ENCODE measurements at regions not wholly inside any gene's neighbourhood (a gene's known extent, or its start where the extent isn't known, plus 50 kb on each side); places are given as distances from the start of the nearest gene placed in this dataset.

- Histone ChIP-seq H3K4me3 (no peak overlapping the region), H3K27ac (no peak overlapping the region)
- no peak for DNase-seq (ENCODE audit: low spot score)
- TF ChIP-seq, protein P1, sequence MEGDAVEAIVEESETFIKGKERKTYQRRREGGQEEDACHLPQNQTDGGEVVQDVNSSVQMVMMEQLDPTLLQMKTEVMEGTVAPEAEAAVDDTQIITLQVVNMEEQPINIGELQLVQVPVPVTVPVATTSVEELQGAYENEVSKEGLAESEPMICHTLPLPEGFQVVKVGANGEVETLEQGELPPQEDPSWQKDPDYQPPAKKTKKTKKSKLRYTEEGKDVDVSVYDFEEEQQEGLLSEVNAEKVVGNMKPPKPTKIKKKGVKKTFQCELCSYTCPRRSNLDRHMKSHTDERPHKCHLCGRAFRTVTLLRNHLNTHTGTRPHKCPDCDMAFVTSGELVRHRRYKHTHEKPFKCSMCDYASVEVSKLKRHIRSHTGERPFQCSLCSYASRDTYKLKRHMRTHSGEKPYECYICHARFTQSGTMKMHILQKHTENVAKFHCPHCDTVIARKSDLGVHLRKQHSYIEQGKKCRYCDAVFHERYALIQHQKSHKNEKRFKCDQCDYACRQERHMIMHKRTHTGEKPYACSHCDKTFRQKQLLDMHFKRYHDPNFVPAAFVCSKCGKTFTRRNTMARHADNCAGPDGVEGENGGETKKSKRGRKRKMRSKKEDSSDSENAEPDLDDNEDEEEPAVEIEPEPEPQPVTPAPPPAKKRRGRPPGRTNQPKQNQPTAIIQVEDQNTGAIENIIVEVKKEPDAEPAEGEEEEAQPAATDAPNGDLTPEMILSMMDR (IDR thresholded peaks at IDR 0.05), result no peak
Observed at GRCh38 chr10:111993321-111993720, 190.2 kb downstream of the GPAM start.

- Histone ChIP-seq H3K27ac (no peak overlapping the region), H3K4me3 (no peak overlapping the region)
- TF ChIP-seq, protein P1 (IDR thresholded peaks at IDR 0.05), result no peak
- DNase-seq (ENCODE audit: low spot score), result no peak
Observed at GRCh38 chr10:111993872-111994426, 189.6 kb downstream of the GPAM start.

GRCh38 chr10:111996103-111996502 is 187.5 kb downstream of the GPAM start:
- H3K27ac ChIP-seq, result no peak overlapping the region
- no peak for DNase-seq (ENCODE audit: low spot score)
- H3K4me3 ChIP-seq, result no peak overlapping the region
- TF ChIP-seq, protein P1 (IDR thresholded peaks at IDR 0.05), result no peak

DNA sequence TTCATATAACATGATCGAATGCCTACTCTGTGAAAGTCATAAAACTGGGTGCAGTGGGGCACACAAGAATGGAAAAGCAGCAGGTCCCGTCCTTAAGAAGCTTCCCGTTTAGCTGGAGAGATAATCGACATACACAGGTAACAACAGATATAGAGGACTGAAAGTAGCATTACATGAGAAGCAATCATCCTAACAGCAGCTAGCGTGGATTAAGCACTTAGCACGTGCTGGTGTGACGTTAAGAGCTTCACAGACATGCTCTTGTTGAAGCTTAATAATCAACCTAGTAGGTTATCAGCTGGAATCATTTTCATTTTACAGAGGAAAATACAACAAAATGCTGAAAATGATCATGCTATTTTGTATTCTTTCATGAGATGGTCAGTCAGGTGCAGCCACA is 184.8 kb downstream of the GPAM start:
- TF ChIP-seq, protein P1 (IDR thresholded peaks at IDR 0.05), result no peak
- DNase-seq (ENCODE audit: low spot score), result no peak
- H3K27ac ChIP-seq, result no peak overlapping the region
- H3K4me3 ChIP-seq, result no peak overlapping the region

- no peak for DNase-seq (ENCODE audit: low spot score)
- H3K4me3 ChIP-seq, result no peak overlapping the region
- H3K27ac ChIP-seq, result no peak overlapping the region
- TF ChIP-seq, protein P1 (IDR thresholded peaks at IDR 0.05), result no peak
Observed at GRCh38 chr10:111999205-111999914, 184.2 kb downstream of the GPAM start.

GRCh38 chr10:111999915-112000302 is 183.7 kb downstream of the GPAM start:
- Histone ChIP-seq H3K27ac (no peak overlapping the region), H3K4me3 (no peak overlapping the region)
- DNase-seq (ENCODE audit: low spot score), result no peak
- TF ChIP-seq, protein P1 (IDR thresholded peaks at IDR 0.05), result no peak

- Histone ChIP-seq H3K27ac (no peak overlapping the region), H3K4me3 (no peak overlapping the region)
- DNase-seq (ENCODE audit: low spot score), result no peak
- TF ChIP-seq, protein P1 (IDR thresholded peaks at IDR 0.05), result no peak
Observed at GRCh38 chr10:112000466-112000865, 183.1 kb downstream of the GPAM start.
